ENCODE measurements at regions not wholly inside any gene's neighbourhood (a gene's known extent, or its start where the extent isn't known, plus 50 kb on each side); places are given as distances from the start of the nearest gene placed in this dataset.

DNA sequence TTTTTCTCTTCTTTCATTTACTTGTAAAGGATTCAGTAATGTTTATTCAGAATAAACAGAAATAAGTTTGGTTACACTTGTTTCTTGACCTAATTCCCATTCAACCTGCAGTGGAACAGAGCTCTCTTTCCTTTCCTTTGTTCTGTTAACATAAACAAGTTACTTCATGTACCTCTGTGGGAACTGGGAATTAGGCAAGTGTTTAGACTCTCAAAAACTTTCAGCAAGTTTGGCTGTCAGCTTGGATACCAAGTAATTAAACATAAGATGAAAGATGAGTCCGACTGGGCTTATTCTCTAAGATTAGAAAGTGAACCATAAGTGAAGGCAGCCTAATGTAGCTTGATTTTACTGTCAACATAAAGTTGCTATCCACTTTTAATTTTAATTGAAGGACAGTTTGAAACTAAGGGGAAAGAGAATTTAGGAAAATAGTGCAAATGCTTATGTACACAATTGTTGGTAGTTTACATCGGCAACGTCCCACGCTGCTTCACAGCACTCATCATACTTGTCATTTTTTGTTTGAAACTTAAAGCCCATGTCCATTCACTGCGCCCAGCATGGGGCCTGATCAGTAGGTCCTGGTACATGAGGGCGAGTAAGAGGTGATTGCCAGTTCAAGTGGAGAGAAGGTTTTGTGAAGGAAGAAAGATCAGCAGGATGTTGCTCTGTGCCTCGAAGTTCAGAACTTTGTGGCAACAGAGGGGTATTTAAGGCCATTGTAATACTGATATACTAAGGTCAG lies 113.0 kb downstream of the PLEKHG1 start:
- TF ChIP-seq, protein P1, sequence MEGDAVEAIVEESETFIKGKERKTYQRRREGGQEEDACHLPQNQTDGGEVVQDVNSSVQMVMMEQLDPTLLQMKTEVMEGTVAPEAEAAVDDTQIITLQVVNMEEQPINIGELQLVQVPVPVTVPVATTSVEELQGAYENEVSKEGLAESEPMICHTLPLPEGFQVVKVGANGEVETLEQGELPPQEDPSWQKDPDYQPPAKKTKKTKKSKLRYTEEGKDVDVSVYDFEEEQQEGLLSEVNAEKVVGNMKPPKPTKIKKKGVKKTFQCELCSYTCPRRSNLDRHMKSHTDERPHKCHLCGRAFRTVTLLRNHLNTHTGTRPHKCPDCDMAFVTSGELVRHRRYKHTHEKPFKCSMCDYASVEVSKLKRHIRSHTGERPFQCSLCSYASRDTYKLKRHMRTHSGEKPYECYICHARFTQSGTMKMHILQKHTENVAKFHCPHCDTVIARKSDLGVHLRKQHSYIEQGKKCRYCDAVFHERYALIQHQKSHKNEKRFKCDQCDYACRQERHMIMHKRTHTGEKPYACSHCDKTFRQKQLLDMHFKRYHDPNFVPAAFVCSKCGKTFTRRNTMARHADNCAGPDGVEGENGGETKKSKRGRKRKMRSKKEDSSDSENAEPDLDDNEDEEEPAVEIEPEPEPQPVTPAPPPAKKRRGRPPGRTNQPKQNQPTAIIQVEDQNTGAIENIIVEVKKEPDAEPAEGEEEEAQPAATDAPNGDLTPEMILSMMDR (IDR thresholded peaks at IDR 0.05 in 2 of 3, conservative IDR thresholded peaks at IDR 0.05 in 1 of 3; ENCODE audit: control insufficient read depth in 2 of 3, extremely low read depth in 1 of 3, insufficient read depth in 1 of 3, low read depth in 3 of 3, low read length in 3 of 3): no peak
- TF ChIP-seq CREM (IDR thresholded peaks at IDR 0.05; ENCODE audit: low read depth) (no peak), EP300 (IDR thresholded peaks at IDR 0.05; ENCODE audit: borderline replicate concordance in 1 of 2, control insufficient read depth in 1 of 2, low read depth in 2 of 2, low read length in 2 of 2) (no peak), MLLT1 (IDR thresholded peaks at IDR 0.05) (no peak), IRF3 (IDR thresholded peaks at IDR 0.05) (no peak), RCOR1 (conservative IDR thresholded peaks at IDR 0.05; ENCODE audit: low read depth, low read length) (no peak), CEBPB (IDR thresholded peaks at IDR 0.05; ENCODE audit: borderline replicate concordance in 1 of 2, low read depth in 2 of 2, low read length in 2 of 2) (no peak), CREB1 (IDR thresholded peaks at IDR 0.05; ENCODE audit: low read depth) (no peak), SIN3A (IDR thresholded peaks at IDR 0.05; ENCODE audit: low read depth, low read length) (no peak), POLR2AphosphoS5 (IDR thresholded peaks at IDR 0.05; ENCODE audit: low read length) (no peak)
- TF ChIP-seq, protein P2, sequence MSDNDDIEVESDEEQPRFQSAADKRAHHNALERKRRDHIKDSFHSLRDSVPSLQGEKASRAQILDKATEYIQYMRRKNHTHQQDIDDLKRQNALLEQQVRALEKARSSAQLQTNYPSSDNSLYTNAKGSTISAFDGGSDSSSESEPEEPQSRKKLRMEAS (IDR thresholded peaks at IDR 0.05; ENCODE audit: low read depth, low read length): no peak

Data from GM12878 (cell line).